ENCODE measurements at regions not wholly inside any gene's neighbourhood (a gene's known extent, or its start where the extent isn't known, plus 50 kb on each side); places are given as distances from the start of the nearest gene placed in this dataset.

DNA sequence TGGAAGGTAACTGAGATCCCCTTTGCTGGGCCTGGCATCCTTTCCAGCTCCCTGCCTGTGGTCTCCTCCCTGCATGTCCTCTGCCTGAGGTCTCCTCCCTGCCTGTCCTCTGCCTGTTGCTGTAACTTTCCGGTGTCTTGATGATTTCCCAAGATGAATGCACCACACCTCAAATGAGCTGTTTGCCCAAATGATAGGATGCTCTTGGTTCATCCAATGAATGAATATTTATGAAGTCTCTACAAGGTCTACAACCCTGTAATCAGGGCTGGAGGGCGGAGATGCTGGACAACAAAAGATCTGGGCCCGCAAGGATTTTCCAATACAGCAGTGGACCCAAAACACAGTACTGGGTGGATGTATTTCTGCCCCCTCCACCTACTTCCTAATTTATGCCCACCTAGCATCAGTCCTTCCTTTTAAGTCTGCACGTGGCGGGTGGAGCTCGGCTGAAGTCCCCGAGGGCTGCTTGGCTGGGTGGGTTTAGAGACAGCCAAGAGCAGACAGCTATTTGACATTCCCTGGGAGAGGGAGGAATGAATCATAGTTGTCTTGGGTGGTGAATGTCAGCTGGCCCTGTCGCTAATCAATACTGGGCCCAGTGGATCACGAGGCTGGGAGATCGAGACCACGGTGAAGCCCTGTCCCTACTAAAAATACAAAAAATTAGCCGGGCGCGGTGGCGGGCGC is 60.3 kb upstream of the GRHL3 start:
- TF ChIP-seq, protein P1, sequence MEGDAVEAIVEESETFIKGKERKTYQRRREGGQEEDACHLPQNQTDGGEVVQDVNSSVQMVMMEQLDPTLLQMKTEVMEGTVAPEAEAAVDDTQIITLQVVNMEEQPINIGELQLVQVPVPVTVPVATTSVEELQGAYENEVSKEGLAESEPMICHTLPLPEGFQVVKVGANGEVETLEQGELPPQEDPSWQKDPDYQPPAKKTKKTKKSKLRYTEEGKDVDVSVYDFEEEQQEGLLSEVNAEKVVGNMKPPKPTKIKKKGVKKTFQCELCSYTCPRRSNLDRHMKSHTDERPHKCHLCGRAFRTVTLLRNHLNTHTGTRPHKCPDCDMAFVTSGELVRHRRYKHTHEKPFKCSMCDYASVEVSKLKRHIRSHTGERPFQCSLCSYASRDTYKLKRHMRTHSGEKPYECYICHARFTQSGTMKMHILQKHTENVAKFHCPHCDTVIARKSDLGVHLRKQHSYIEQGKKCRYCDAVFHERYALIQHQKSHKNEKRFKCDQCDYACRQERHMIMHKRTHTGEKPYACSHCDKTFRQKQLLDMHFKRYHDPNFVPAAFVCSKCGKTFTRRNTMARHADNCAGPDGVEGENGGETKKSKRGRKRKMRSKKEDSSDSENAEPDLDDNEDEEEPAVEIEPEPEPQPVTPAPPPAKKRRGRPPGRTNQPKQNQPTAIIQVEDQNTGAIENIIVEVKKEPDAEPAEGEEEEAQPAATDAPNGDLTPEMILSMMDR (optimal IDR thresholded peaks at IDR 0.05 in 1 of 3, IDR thresholded peaks at IDR 0.05 in 1 of 3, conservative IDR thresholded peaks at IDR 0.05 in 1 of 3; ENCODE audit: extremely low read depth in 1 of 3, insufficient read depth in 2 of 3, low read length in 3 of 3): no peak
- no peak for TF ChIP-seq EZH2 (IDR thresholded peaks at IDR 0.05; ENCODE audit: low read length)
